ENCODE measurements at regions not wholly inside any gene's neighbourhood (a gene's known extent, or its start where the extent isn't known, plus 50 kb on each side); places are given as distances from the start of the nearest gene placed in this dataset.

DNA sequence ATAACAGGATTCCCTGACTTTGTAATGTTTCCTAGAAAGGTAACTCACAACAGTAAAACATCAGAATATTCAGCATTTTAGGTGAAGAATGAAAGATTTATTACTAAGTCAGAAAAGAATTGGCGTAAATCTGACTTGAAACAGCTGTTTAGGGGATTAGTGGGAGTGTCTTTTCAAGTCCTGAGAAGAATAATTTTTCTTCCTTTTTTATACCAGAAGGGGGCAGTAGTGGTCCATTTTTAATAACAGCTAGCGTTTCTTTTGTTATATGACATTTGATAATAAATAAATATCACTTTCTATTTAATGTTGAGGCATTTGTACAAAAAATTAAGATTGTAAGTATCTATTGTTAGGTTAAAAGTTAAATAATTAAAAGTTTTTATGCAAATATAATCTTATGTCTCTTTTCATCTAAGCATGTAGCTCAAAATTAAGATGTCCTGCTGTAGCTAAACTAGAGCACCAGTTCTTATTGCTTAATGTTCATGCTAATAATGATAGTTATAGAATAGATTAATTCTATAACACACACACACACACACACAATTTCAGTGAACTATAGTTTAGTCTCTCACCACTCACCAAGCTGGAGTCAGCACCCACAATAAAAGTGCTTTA lies 258.7 kb upstream of the ARRDC3 start:
- TF ChIP-seq CTCF (IDR thresholded peaks at IDR 0.05) (peak; percentile 35 to 68 (median 60)), POLR2A (IDR thresholded peaks at IDR 0.05) (no peak)

Measured in heart left ventricle (tissue), 13 donors.